ENCODE measurements at regions not wholly inside any gene's neighbourhood (a gene's known extent, or its start where the extent isn't known, plus 50 kb on each side); places are given as distances from the start of the nearest gene placed in this dataset.
A peak's percentile ranks its signal among the peaks of the same experiment; 100 is the strongest.

GRCh38 chr18:78696698-78697435, 282.8 kb upstream of the SALL3 start:
- no peak for DNase-seq

- DNase-seq, result no peak
Measured at GRCh38 chr18:78697446-78697845, 282.2 kb upstream of the SALL3 start.

GRCh38 chr18:78698914-78699313, 280.7 kb upstream of the SALL3 start:
- DNase-seq, result no peak

GRCh38 chr18:78699499-78699898, 280.1 kb upstream of the SALL3 start:
- no peak for DNase-seq

- no peak for DNase-seq
Measured at GRCh38 chr18:78701771-78702396, 277.7 kb upstream of the SALL3 start.

- no peak for DNase-seq
Measured at GRCh38 chr18:78703291-78703690, 276.3 kb upstream of the SALL3 start.

GRCh38 chr18:78704971-78705461, 274.6 kb upstream of the SALL3 start:
- no peak for DNase-seq

- DNase-seq, result no peak
Measured at GRCh38 chr18:78709261-78709809, 270.3 kb upstream of the SALL3 start.

- DNase-seq, result no peak
Measured at GRCh38 chr18:78711316-78711715, 268.3 kb upstream of the SALL3 start.

- no peak for DNase-seq
Measured at GRCh38 chr18:78711971-78712370, 267.6 kb upstream of the SALL3 start.

- DNase-seq, result no peak
Measured at GRCh38 chr18:78713069-78713468, 266.5 kb upstream of the SALL3 start.

- DNase-seq, result no peak
Measured at GRCh38 chr18:78713726-78714125, 265.9 kb upstream of the SALL3 start.

- DNase-seq, result no peak
Measured at GRCh38 chr18:78716022-78716421, 263.6 kb upstream of the SALL3 start.

- no peak for DNase-seq
Measured at GRCh38 chr18:78716581-78716980, 263.0 kb upstream of the SALL3 start.

- no peak for DNase-seq
Measured at GRCh38 chr18:78717051-78717765, 262.4 kb upstream of the SALL3 start.

- DNase-seq, result no peak
Measured at GRCh38 chr18:78717766-78718150, 261.9 kb upstream of the SALL3 start.

- no peak for DNase-seq
Measured at GRCh38 chr18:78719821-78720220, 259.8 kb upstream of the SALL3 start.

- peak; percentile 61 for DNase-seq
Measured at GRCh38 chr18:78720456-78721237, 259.0 kb upstream of the SALL3 start.

GRCh38 chr18:78721238-78721875, 258.3 kb upstream of the SALL3 start:
- DNase-seq, result no peak

GRCh38 chr18:78721981-78722380, 257.6 kb upstream of the SALL3 start:
- no peak for DNase-seq

GRCh38 chr18:78722386-78722785, 257.2 kb upstream of the SALL3 start:
- DNase-seq, result no peak

All from left hindlimb (tissue), 1 donor.